ENCODE measurements at regions not wholly inside any gene's neighbourhood (a gene's known extent, or its start where the extent isn't known, plus 50 kb on each side); places are given as distances from the start of the nearest gene placed in this dataset.

DNA sequence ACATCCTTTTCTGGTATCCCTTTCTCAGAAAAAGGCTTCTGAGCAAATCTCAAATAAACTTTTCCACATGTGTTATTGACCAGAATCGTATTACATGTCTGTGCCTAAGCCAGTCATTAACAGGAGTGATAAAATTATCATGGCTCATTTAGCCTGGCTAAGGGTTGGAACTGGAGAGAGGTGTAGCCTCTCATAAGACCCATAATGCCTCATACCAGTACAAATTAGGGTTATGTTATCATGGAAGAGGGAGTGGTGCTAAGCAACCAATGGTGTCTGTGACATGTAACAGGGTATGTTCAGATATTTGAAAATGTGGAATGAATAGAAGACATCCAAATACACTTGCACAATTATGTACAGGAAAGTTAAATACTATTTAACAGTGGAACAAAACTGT is 99.6 kb upstream of the CCDC160 start:
- TF ChIP-seq, protein P1, sequence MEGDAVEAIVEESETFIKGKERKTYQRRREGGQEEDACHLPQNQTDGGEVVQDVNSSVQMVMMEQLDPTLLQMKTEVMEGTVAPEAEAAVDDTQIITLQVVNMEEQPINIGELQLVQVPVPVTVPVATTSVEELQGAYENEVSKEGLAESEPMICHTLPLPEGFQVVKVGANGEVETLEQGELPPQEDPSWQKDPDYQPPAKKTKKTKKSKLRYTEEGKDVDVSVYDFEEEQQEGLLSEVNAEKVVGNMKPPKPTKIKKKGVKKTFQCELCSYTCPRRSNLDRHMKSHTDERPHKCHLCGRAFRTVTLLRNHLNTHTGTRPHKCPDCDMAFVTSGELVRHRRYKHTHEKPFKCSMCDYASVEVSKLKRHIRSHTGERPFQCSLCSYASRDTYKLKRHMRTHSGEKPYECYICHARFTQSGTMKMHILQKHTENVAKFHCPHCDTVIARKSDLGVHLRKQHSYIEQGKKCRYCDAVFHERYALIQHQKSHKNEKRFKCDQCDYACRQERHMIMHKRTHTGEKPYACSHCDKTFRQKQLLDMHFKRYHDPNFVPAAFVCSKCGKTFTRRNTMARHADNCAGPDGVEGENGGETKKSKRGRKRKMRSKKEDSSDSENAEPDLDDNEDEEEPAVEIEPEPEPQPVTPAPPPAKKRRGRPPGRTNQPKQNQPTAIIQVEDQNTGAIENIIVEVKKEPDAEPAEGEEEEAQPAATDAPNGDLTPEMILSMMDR (IDR thresholded peaks at IDR 0.05; ENCODE audit: low read depth, low read length) = no peak
- no peak overlapping the region for H3K4me3 ChIP-seq (ENCODE audit: low read depth, low read length)

DNA sequence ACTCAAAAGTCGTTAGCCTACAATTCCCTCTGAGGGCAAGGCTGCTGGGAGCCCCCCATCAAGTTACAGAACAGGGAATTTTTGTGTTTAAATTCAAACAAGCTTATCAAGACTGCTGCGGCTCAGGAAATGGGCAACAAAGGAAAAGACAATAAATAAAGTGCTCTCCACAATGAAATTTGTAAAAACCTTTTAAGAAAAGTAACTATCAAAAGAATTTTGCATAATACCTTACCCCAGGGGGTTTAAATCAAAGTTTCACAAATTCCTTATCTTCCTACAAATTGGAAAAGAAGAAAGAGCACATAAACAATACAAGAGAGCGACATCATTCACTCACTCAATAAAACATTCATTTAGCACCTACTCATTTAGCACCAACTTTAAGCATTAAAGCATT is 97.9 kb upstream of the CCDC160 start:
- TF ChIP-seq, protein P1 (IDR thresholded peaks at IDR 0.05; ENCODE audit: low read depth, low read length) = no peak
- H3K4me3 ChIP-seq (ENCODE audit: low read depth, low read length) = no peak overlapping the region

DNA sequence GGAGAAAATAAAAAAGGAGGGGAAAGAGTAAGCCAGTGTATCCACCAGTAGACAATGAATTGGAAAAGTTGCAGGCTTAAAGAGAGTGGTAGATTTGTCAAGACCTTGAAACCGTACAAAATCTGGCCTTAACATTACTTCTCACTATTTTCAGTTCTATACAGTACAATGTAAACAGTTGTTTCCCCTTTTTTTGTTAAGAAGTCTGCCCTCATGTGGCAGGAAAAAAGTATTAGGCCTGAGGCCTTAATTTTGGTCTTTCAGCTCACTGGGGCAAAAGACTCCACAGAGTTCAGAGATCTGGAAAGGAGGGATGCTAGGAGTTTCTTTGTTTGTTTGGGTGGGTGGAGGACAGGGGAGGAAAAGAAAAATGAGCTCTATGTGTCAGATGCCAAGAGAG is 92.8 kb upstream of the CCDC160 start:
- TF ChIP-seq, protein P1 (IDR thresholded peaks at IDR 0.05; ENCODE audit: low read depth, low read length) = no peak
- H3K4me3 ChIP-seq (ENCODE audit: low read depth, low read length) = no peak overlapping the region

DNA sequence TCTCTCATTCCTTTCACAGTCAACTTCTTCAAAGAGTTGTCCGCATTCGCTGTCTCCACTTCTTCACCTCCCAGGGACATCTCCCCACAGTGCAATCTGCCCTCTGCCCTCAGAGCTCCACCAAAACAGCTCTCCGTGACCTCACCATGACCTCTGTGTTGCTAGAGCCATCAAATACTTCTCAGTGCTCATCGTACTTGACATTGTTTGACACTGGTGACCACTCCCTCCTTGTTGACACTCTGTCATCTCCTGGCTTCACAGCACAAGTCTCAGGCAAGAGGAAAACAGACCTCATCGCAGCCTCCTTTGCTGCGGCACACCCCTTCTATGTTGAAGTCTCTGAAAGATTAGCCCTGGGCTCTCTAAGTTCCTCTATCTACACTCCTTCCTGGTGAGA is 90.5 kb upstream of the CCDC160 start:
- H3K4me3 ChIP-seq (ENCODE audit: low read depth, low read length) = no peak overlapping the region
- TF ChIP-seq, protein P1 (IDR thresholded peaks at IDR 0.05; ENCODE audit: low read depth, low read length) = no peak

DNA sequence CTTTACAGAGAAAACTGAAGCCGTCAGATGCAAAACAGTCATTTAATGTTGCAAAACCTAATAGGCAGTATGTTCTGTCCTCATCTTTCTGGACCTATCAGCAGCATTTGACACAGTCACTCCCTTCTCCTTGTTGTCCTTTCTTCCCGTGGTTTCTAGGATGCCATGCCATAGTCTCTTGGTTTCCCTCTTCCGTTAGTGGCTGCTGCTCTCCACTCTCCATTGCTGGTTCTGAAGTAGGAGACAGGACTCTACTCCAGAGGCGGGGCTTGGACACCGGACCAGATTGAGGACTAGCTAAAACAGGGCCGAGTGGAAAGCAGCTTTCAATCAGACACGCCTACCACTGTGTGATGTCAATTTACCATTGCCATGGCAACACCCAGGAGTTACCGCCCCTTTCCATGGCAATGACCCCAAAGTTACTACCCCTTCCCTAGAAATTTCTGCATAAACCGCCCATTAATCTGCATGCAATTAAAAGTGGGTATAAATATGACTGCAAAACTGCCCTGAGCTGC is 88.8 kb upstream of the CCDC160 start:
- TF ChIP-seq, protein P1 (IDR thresholded peaks at IDR 0.05; ENCODE audit: low read depth, low read length) = no peak
- H3K4me3 ChIP-seq (ENCODE audit: low read depth, low read length) = peak overlapping the region; percentile 18; the same call in 1 of the 2 replicates

DNA sequence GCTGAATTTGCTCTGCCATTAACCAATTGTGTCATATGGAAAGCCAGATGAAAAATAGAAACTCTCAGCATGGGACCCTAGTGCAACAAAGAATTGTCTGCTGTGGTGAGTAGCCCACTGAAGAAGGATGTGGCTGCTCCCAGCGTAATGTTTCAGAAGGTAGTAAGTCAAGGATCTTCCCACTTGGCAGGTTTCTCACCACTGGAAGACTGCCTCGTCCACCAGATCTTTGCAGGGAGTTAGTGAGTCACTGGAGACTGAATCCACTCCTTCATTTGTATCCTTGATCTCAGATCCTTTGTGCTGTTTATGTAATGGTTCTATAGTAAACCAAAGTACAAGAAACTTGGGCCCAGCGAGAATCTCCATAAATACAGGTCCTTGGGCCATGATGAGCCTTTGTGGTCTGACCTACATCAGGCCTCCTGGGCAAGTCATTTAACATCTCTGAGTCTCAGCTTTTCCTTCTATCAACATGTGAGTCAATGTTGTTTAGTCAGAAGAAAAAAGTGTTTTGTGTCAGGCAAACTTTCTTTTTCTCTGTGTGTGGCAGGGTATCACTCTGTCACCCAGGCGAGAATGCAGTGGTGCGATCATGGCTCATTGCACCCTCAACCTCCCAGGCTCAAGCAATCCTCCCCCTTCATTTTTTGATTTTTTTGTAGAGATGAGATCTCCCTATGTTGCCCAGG is 78.0 kb upstream of the CCDC160 start:
- no peak overlapping the region for H3K4me3 ChIP-seq (ENCODE audit: low read depth, low read length)
- TF ChIP-seq, protein P1 (IDR thresholded peaks at IDR 0.05; ENCODE audit: low read depth, low read length) = no peak

DNA sequence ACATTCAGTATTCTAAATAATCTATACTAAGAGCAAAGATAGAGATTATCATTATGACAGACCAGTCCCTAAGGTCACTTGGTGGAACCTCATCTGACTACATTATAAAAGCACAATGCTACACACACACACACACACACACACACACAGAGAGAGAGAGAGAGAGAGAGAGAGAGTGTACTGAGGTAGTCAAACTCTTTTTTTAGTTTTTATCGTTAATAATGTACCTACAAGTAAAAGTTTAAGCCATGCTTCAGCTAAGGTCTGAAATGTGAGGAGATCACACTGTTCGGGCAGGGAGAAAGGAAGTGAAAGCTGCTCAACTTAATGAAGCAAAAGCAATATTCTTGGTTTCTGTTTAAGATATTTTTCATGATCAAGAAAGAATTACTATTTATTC is 75.8 kb upstream of the CCDC160 start:
- TF ChIP-seq, protein P1 (IDR thresholded peaks at IDR 0.05; ENCODE audit: low read depth, low read length) = no peak
- H3K4me3 ChIP-seq (ENCODE audit: low read depth, low read length) = no peak overlapping the region

All from WI38 (cell line).